ENCODE measurements at regions not wholly inside any gene's neighbourhood (a gene's known extent, or its start where the extent isn't known, plus 50 kb on each side); places are given as distances from the start of the nearest gene placed in this dataset.

GRCh38 chr4:104677116-104677515, 182.4 kb upstream of the CXXC4 start:
- no peak overlapping the region for H3K9ac ChIP-seq (replicated peaks; ENCODE audit: extremely low read depth, insufficient read depth, low read length)
- no peak overlapping the region for H3K27ac ChIP-seq (ENCODE audit: insufficient read depth, low read depth, low read length)
- DNase-seq (ENCODE audit: low read depth, low spot score) (no peak), FAIRE-seq (no peak)
- no peaks in the 10 kb centered on the region for H4K20me1 ChIP-seq (replicated peaks; ENCODE audit: control insufficient read depth, extremely low read depth, insufficient read depth, low read length)
- TF ChIP-seq CTCF (IDR thresholded peaks at IDR 0.05; ENCODE audit: extremely low read depth in 1 of 2, insufficient read depth in 1 of 2, low read depth in 1 of 2, low read length in 2 of 2) = no peak
- no peak for TF ChIP-seq POLR2A (IDR thresholded peaks at IDR 0.05; ENCODE audit: low read depth, low read length)
- no peak for TF ChIP-seq GATA2 (IDR thresholded peaks at IDR 0.05; ENCODE audit: insufficient read depth, insufficient read length, low read depth, low read length)
- TF ChIP-seq MAX (IDR thresholded peaks at IDR 0.05; ENCODE audit: insufficient read depth, insufficient read length) = no peak
- intact Hi-C loops (cut with micrococcal nuclease) = no loop called here
- no peaks in the 10 kb centered on the region for H3K9me1 ChIP-seq (replicated peaks; ENCODE audit: control insufficient read depth, extremely low read depth, insufficient read depth, low read length)
- H2AFZ ChIP-seq (ENCODE audit: low read depth, low read length) = no peak overlapping the region
- dilution Hi-C loops (cut with MboI; ENCODE audit: extremely low pct_ligation_motif_present, low sequenced_read_pairs) = no loop called here
- no peaks in the 10 kb centered on the region for H3K27me3 ChIP-seq (ENCODE audit: control insufficient read depth in 2 of 2, insufficient read depth in 2 of 2, low read length in 2 of 2)
- H3K4me1 ChIP-seq (ENCODE audit: control insufficient read depth, extremely low read depth, insufficient read depth, low read length) = no peaks in the 10 kb centered on the region
- no TSS peak for BruUV-seq (replicated peaks)
- ChIA-PET POLR2A (no interaction called here), CTCF (no interaction called here)
- H3K4me3 ChIP-seq (replicated peaks in 1 of 3; ENCODE audit: insufficient read depth in 1 of 3, low read depth in 1 of 3, low read length in 3 of 3) = no peak overlapping the region
- H3K4me2 ChIP-seq (ENCODE audit: insufficient read depth, low read length) = no peak overlapping the region
- no peaks in the 10 kb centered on the region for H3K36me3 ChIP-seq (ENCODE audit: control insufficient read depth in 2 of 2, extremely low read depth in 1 of 2, insufficient read depth in 2 of 2, low read length in 2 of 2)
- no peaks in the 10 kb centered on the region for H3K9me3 ChIP-seq (replicated peaks; ENCODE audit: control insufficient read depth, insufficient read depth, low read length)
- H3K79me2 ChIP-seq (ENCODE audit: control insufficient read depth, insufficient read depth, low read length) = no peaks in the 10 kb centered on the region

GRCh38 chr4:104682311-104682710, 187.6 kb upstream of the CXXC4 start:
- Histone ChIP-seq H3K4me3 (replicated peaks in 1 of 3; ENCODE audit: insufficient read depth in 1 of 3, low read depth in 1 of 3, low read length in 3 of 3) (no peak overlapping the region), H3K79me2 (ENCODE audit: control insufficient read depth, insufficient read depth, low read length) (no peaks in the 10 kb centered on the region), H3K36me3 (ENCODE audit: control insufficient read depth in 2 of 2, extremely low read depth in 1 of 2, insufficient read depth in 2 of 2, low read length in 2 of 2) (no peaks in the 10 kb centered on the region), H3K27ac (ENCODE audit: insufficient read depth, low read depth, low read length) (no peak overlapping the region), H3K9me3 (replicated peaks; ENCODE audit: control insufficient read depth, insufficient read depth, low read length) (peaks cover 8% of the 10 kb centered on the region), H4K20me1 (replicated peaks; ENCODE audit: control insufficient read depth, extremely low read depth, insufficient read depth, low read length) (no peaks in the 10 kb centered on the region), H3K4me1 (ENCODE audit: control insufficient read depth, extremely low read depth, insufficient read depth, low read length) (no peaks in the 10 kb centered on the region), H2AFZ (ENCODE audit: low read depth, low read length) (no peak overlapping the region), H3K4me2 (ENCODE audit: insufficient read depth, low read length) (no peak overlapping the region), H3K9ac (replicated peaks; ENCODE audit: extremely low read depth, insufficient read depth, low read length) (no peak overlapping the region), H3K27me3 (ENCODE audit: control insufficient read depth in 2 of 2, insufficient read depth in 2 of 2, low read length in 2 of 2) (no peaks in the 10 kb centered on the region), H3K9me1 (replicated peaks; ENCODE audit: control insufficient read depth, extremely low read depth, insufficient read depth, low read length) (no peaks in the 10 kb centered on the region)
- ChIA-PET CTCF (no interaction called here), POLR2A (no interaction called here)
- BruUV-seq (replicated peaks) = no TSS peak
- dilution Hi-C loops (cut with MboI; ENCODE audit: extremely low pct_ligation_motif_present, low sequenced_read_pairs) = no loop called here
- intact Hi-C loops (cut with micrococcal nuclease) = no loop called here
- FAIRE-seq = no peak
- no peak for DNase-seq (ENCODE audit: low read depth, low spot score)
- no peak for TF ChIP-seq POLR2A (IDR thresholded peaks at IDR 0.05; ENCODE audit: low read depth, low read length)
- no peak for TF ChIP-seq JUN (IDR thresholded peaks at IDR 0.05; ENCODE audit: borderline replicate concordance, insufficient read depth, insufficient read length, low read depth)
- no peak for TF ChIP-seq CTCF (IDR thresholded peaks at IDR 0.05; ENCODE audit: extremely low read depth in 1 of 2, insufficient read depth in 1 of 2, low read depth in 1 of 2, low read length in 2 of 2)
- no peak for TF ChIP-seq GATA2 (IDR thresholded peaks at IDR 0.05; ENCODE audit: insufficient read depth, insufficient read length, low read depth, low read length)
- no peak for TF ChIP-seq MAX (IDR thresholded peaks at IDR 0.05; ENCODE audit: insufficient read depth, insufficient read length)
- TF ChIP-seq EZH2 (IDR thresholded peaks at IDR 0.05; ENCODE audit: borderline replicate concordance, low read depth, low read length, severe bottlenecking) = no peak

Data from endothelial cell of umbilical vein (primary cell).